ENCODE measurements at regions not wholly inside any gene's neighbourhood (a gene's known extent, or its start where the extent isn't known, plus 50 kb on each side); places are given as distances from the start of the nearest gene placed in this dataset.
"Not testable (repeated sequence)": the region's sequence is repeated elsewhere in the genome, so short reads cannot be mapped to it uniquely, and the experiment has no call there.

GRCh38 chrX:3442691-3443090, 96.2 kb upstream of the MXRA5 start:
- Histone ChIP-seq H3K4me2 (ENCODE audit: low read length) (no peak overlapping the region), H2AFZ (ENCODE audit: low read length) (no peak overlapping the region), H3K4me3 (ENCODE audit: low read depth, low read length, poor library complexity, severe bottlenecking) (no peak overlapping the region), H3K27ac (ENCODE audit: low read depth, low read length, poor library complexity, severe bottlenecking) (no peak overlapping the region), H3K4me1 (ENCODE audit: insufficient read depth, low read length, poor library complexity, severe bottlenecking) (no peaks in the 10 kb centered on the region), H3K79me2 (ENCODE audit: insufficient read depth, low read depth, low read length) (no peaks in the 10 kb centered on the region), H3K9me2 (ENCODE audit: insufficient read depth, low read length) (no peaks in the 10 kb centered on the region), H3K9me3 (ENCODE audit: low read length) (no peaks in the 10 kb centered on the region), H3K36me3 (ENCODE audit: insufficient read depth, low read length) (no peaks in the 10 kb centered on the region), H4K20me1 (ENCODE audit: insufficient read depth, low read length) (no peaks in the 10 kb centered on the region)
- POLR2A ChIA-PET = no interaction called here
- TF ChIP-seq CTCF (conservative IDR thresholded peaks at IDR 0.05; ENCODE audit: low read length) (no peak), EZH2phosphoT487 (IDR thresholded peaks at IDR 0.05; ENCODE audit: borderline replicate concordance, low read depth, low read length) (no peak)
- no TSS peak for BruUV-seq (replicated peaks)
- intact Hi-C loops (cut with micrococcal nuclease; ENCODE audit: unreplicated experiment) = no loop called here
- CTCF ChIA-PET (ENCODE audit: unreplicated experiment) = no interaction called here
- no peak for DNase-seq (ENCODE audit: low spot score)

GRCh38 chrX:3440981-3441380, 94.5 kb upstream of the MXRA5 start:
- H3K9me3 ChIP-seq (ENCODE audit: low read length) = no peaks in the 10 kb centered on the region
- H2AFZ ChIP-seq (ENCODE audit: low read length) = no peak overlapping the region
- H3K79me2 ChIP-seq (ENCODE audit: insufficient read depth, low read depth, low read length) = no peaks in the 10 kb centered on the region
- H3K4me1 ChIP-seq (ENCODE audit: insufficient read depth, low read length, poor library complexity, severe bottlenecking) = no peaks in the 10 kb centered on the region
- no peak for DNase-seq (ENCODE audit: low spot score)
- H3K9me2 ChIP-seq (ENCODE audit: insufficient read depth, low read length) = no peaks in the 10 kb centered on the region
- POLR2A ChIA-PET = no interaction called here
- BruUV-seq (replicated peaks) = no TSS peak
- no peak overlapping the region for H3K4me2 ChIP-seq (ENCODE audit: low read length)
- H4K20me1 ChIP-seq (ENCODE audit: insufficient read depth, low read length) = no peaks in the 10 kb centered on the region
- intact Hi-C loops (cut with micrococcal nuclease; ENCODE audit: unreplicated experiment) = no loop called here
- H3K36me3 ChIP-seq (ENCODE audit: insufficient read depth, low read length) = no peaks in the 10 kb centered on the region
- CTCF ChIA-PET (ENCODE audit: unreplicated experiment) = no interaction called here
- no peak for TF ChIP-seq CTCF (conservative IDR thresholded peaks at IDR 0.05; ENCODE audit: low read length)
- TF ChIP-seq EZH2phosphoT487 (IDR thresholded peaks at IDR 0.05; ENCODE audit: borderline replicate concordance, low read depth, low read length) = no peak
- H3K4me3 ChIP-seq (ENCODE audit: low read depth, low read length, poor library complexity, severe bottlenecking) = no peak overlapping the region
- no peak overlapping the region for H3K27ac ChIP-seq (ENCODE audit: low read depth, low read length, poor library complexity, severe bottlenecking)

GRCh38 chrX:3435916-3436315, 89.5 kb upstream of the MXRA5 start:
- H3K4me3 ChIP-seq (ENCODE audit: low read depth, low read length, poor library complexity, severe bottlenecking); H3K9me2 ChIP-seq (ENCODE audit: insufficient read depth, low read length); H3K36me3 ChIP-seq (ENCODE audit: insufficient read depth, low read length); H4K20me1 ChIP-seq (ENCODE audit: insufficient read depth, low read length); H3K4me1 ChIP-seq (ENCODE audit: insufficient read depth, low read length, poor library complexity, severe bottlenecking); CTCF ChIA-PET (ENCODE audit: unreplicated experiment); H3K4me2 ChIP-seq (ENCODE audit: low read length); BruUV-seq (replicated peaks); H3K79me2 ChIP-seq (ENCODE audit: insufficient read depth, low read depth, low read length); H3K27ac ChIP-seq (ENCODE audit: low read depth, low read length, poor library complexity, severe bottlenecking); H2AFZ ChIP-seq (ENCODE audit: low read length); DNase-seq (ENCODE audit: low spot score); intact Hi-C loops (cut with micrococcal nuclease; ENCODE audit: unreplicated experiment); H3K9me3 ChIP-seq (ENCODE audit: low read length); POLR2A ChIA-PET: not testable (repeated sequence)

Data from OCI-LY7 (cell line).